HT1080 (cell line): ENCODE measurements at regions not wholly inside any gene's neighbourhood (a gene's known extent, or its start where the extent isn't known, plus 50 kb on each side); places are given as distances from the start of the nearest gene placed in this dataset.

Experiments
- DNase-seq: peaks from one replicate; pipeline ENCODE4 v3.0.0-alpha.2; 2015; ENCODE audit warnings: low read depth

- DNase-seq: no peak
These were observed 366.1 kb upstream of the PTBP2 start for GRCh38 chr1:96355521-96355920.

- no peak for DNase-seq
These were observed 365.6 kb upstream of the PTBP2 start for GRCh38 chr1:96355961-96356360.

- no peak for DNase-seq
These were observed 364.3 kb upstream of the PTBP2 start for GRCh38 chr1:96357141-96357765.

GRCh38 chr1:96358057-96358456, 363.5 kb upstream of the PTBP2 start:
- DNase-seq: no peak

- no peak for DNase-seq
These were observed 361.4 kb upstream of the PTBP2 start for GRCh38 chr1:96360036-96360795.

GRCh38 chr1:96361271-96361856, 360.2 kb upstream of the PTBP2 start:
- DNase-seq: no peak

GRCh38 chr1:96361961-96362360, 359.6 kb upstream of the PTBP2 start:
- no peak for DNase-seq

GRCh38 chr1:96362623-96363022, 359.0 kb upstream of the PTBP2 start:
- DNase-seq: peak; percentile 99

GRCh38 chr1:96363826-96364225, 357.8 kb upstream of the PTBP2 start:
- DNase-seq: no peak

GRCh38 chr1:96364576-96364975, 357.0 kb upstream of the PTBP2 start:
- DNase-seq: no peak

GRCh38 chr1:96365076-96365475, 356.5 kb upstream of the PTBP2 start:
- no peak for DNase-seq

- DNase-seq: no peak
These were observed 355.8 kb upstream of the PTBP2 start for GRCh38 chr1:96365596-96366390.

- DNase-seq: no peak
These were observed 355.1 kb upstream of the PTBP2 start for GRCh38 chr1:96366516-96366915.

GRCh38 chr1:96367791-96368190, 353.8 kb upstream of the PTBP2 start:
- no peak for DNase-seq

- DNase-seq: peak; percentile 88
These were observed 350.8 kb upstream of the PTBP2 start for GRCh38 chr1:96370757-96371156.

GRCh38 chr1:96372881-96373280, 348.7 kb upstream of the PTBP2 start:
- DNase-seq: no peak

GRCh38 chr1:96374076-96374762, 347.4 kb upstream of the PTBP2 start:
- DNase-seq: no peak

GRCh38 chr1:96376846-96377245, 344.7 kb upstream of the PTBP2 start:
- DNase-seq: no peak

GRCh38 chr1:96384611-96385010, 337.0 kb upstream of the PTBP2 start:
- no peak for DNase-seq

- DNase-seq: no peak
These were observed 333.8 kb upstream of the PTBP2 start for GRCh38 chr1:96387785-96388184.
